IMR-90 (cell line): ENCODE measurements at regions not wholly inside any gene's neighbourhood (a gene's known extent, or its start where the extent isn't known, plus 50 kb on each side); places are given as distances from the start of the nearest gene placed in this dataset.

Experiments used
- ATAC-seq: fragments of 200-7000 bp; cut with Tn5 transposase; 2 replicates; pipeline ENCODE4 v1.9.1; 2020; ENCODE audit warnings: low read depth, mild to moderate bottlenecking, moderate library complexity
- BruUV-seq: library from RNA; stranded (reverse); fragments of 400-500 nt; replicated peaks from 2 replicates; lab custom pipeline; 2021; lab: Mats Ljungman, UMichigan
- CTCF ChIA-PET: fragments of 300-600 bp; formaldehyde crosslinking; extraction: SDS; loops from one replicate; lab custom pipeline; 2021; ENCODE audit warnings: antibody characterized with exemption; lab: Yijun Ruan, JAX
- POLR2A ChIA-PET: fragments of 300-600 bp; sonication (Branson Sonifier 250); formaldehyde crosslinking; loops from one replicate; lab custom pipeline; 2022; ENCODE audit warnings: antibody characterized with exemption; ENCODE audit not compliant: unreplicated experiment; lab: Charles Lee
- DNase-seq: peaks from one replicate; pipeline ENCODE4 v3.0.0; 2013
- H2AFZ ChIP-seq: replicated peaks from 2 replicates; pipeline ENCODE3; 2013; ENCODE audit warnings: low read length, mild to moderate bottlenecking; ENCODE audit not compliant: poor library complexity
- H2AK5ac ChIP-seq: 2 replicates; pipeline ENCODE4 v1.6.1; 2013; ENCODE audit warnings: low read depth, low read length, inconsistent platforms
- H2AK9ac ChIP-seq: replicated peaks from 2 replicates; pipeline ENCODE3; 2013; ENCODE audit warnings: mild to moderate bottlenecking, low read depth, low read length, moderate library complexity; ENCODE audit not compliant: poor library complexity
- H2BK120ac ChIP-seq: 2 replicates; pipeline ENCODE4 v1.6.1; 2013; ENCODE audit warnings: low read depth, low read length, inconsistent platforms
- H2BK15ac ChIP-seq: 3 replicates; pipeline ENCODE4 v1.6.1; 2013; ENCODE audit warnings: low read depth, low read length, inconsistent platforms
- H2BK20ac ChIP-seq: 2 replicates; pipeline ENCODE4 v1.6.1; 2013; ENCODE audit warnings: low read depth, mild to moderate bottlenecking, inconsistent platforms, low read length, moderate library complexity
- H2BK5ac ChIP-seq: 2 replicates; pipeline ENCODE4 v1.6.1; 2013; ENCODE audit warnings: mild to moderate bottlenecking, low read depth, low read length, inconsistent platforms; ENCODE audit not compliant: poor library complexity, severe bottlenecking
- H3K14ac ChIP-seq: replicated peaks from 2 replicates; pipeline ENCODE4 v1.6.1; 2013; ENCODE audit warnings: low read depth, low read length, inconsistent platforms
- H3K18ac ChIP-seq: 2 replicates; pipeline ENCODE4 v1.6.1; 2013; ENCODE audit warnings: low read depth, low read length, control low read depth
- H3K23ac ChIP-seq: 2 replicates; pipeline ENCODE4 v1.6.1; 2013; ENCODE audit warnings: low read depth, low read length, inconsistent platforms
- H3K27ac ChIP-seq: 2 replicates; pipeline ENCODE4 v1.5.1; 2013; ENCODE audit warnings: mild to moderate bottlenecking, control low read depth, low read length; ENCODE audit not compliant: insufficient read depth
- H3K27me3 ChIP-seq: 2 replicates; pipeline ENCODE4 v1.6.1; 2013; ENCODE audit warnings: low read length; ENCODE audit not compliant: control insufficient read depth, insufficient read depth
- H3K36me3 ChIP-seq: 2 replicates; pipeline ENCODE4 v1.6.1; 2013; ENCODE audit warnings: low read length, mixed read lengths; ENCODE audit not compliant: control insufficient read depth, insufficient read depth
- H3K4ac ChIP-seq: 2 replicates; pipeline ENCODE4 v1.6.1; 2013; ENCODE audit warnings: low read depth, low read length, inconsistent platforms
- H3K4me1 ChIP-seq: 2 replicates; pipeline ENCODE4 v1.6.1; 2013; ENCODE audit warnings: low read length, mixed read lengths; ENCODE audit not compliant: control insufficient read depth, insufficient read depth
- H3K4me2 ChIP-seq: 2 replicates; pipeline ENCODE4 v1.6.1; 2013; ENCODE audit warnings: low read depth, mild to moderate bottlenecking, control low read depth, low read length, moderate library complexity
- H3K4me3 ChIP-seq: 2 replicates; pipeline ENCODE4 v1.5.1; 2013; ENCODE audit warnings: low read depth, mild to moderate bottlenecking, control low read depth, low read length, moderate library complexity; ENCODE audit not compliant: insufficient read depth
- H3K56ac ChIP-seq: 2 replicates; pipeline ENCODE4 v1.6.1; 2013; ENCODE audit warnings: low read length, inconsistent platforms; ENCODE audit not compliant: insufficient read depth; ENCODE audit errors: extremely low read depth
- H3K79me1 ChIP-seq, 2 experiments: 2 replicates each; pipeline ENCODE4 v1.6.1; 2013; ENCODE audit warnings: low read length in 2 of 2, inconsistent platforms in 1 of 2, low read depth in 1 of 2
- H3K9ac ChIP-seq: 2 replicates; pipeline ENCODE4 v1.6.1; 2013; ENCODE audit warnings: low read depth, low read length, control low read depth
- H3K9me1 ChIP-seq: 2 replicates; pipeline ENCODE4 v1.6.1; 2013; ENCODE audit warnings: low read length, inconsistent platforms; ENCODE audit not compliant: insufficient read depth
- H3K9me3 ChIP-seq: 2 replicates; pipeline ENCODE4 v1.6.1; 2013; ENCODE audit warnings: low read length; ENCODE audit not compliant: control insufficient read depth, insufficient read depth
- H4K20me1 ChIP-seq: 2 replicates; pipeline ENCODE4 v1.6.1; 2013; ENCODE audit warnings: low read length, inconsistent platforms; ENCODE audit not compliant: insufficient read depth
- H4K5ac ChIP-seq: 2 replicates; pipeline ENCODE4 v1.6.1; 2013; ENCODE audit warnings: mild to moderate bottlenecking, low read depth, low read length, control low read depth
- H4K8ac ChIP-seq, 2 experiments: 2 replicates each; pipeline ENCODE4 v1.6.1; 2013; ENCODE audit warnings: low read depth in 2 of 2, low read length in 2 of 2, control low read depth in 1 of 2, inconsistent platforms in 1 of 2
- H4K91ac ChIP-seq: 2 replicates; pipeline ENCODE4 v1.6.1; 2013; ENCODE audit warnings: low read depth, low read length, inconsistent platforms; ENCODE audit not compliant: insufficient read depth
- CEBPB ChIP-seq: IDR thresholded peaks from 2 replicates; pipeline ENCODE4 v1.6.1; 2012; ENCODE audit warnings: low read depth, low read length, improper control_type of control experiment
- CHD1 ChIP-seq: IDR thresholded peaks from 2 replicates; pipeline ENCODE4 v1.6.1; 2012; ENCODE audit warnings: low read depth, low read length, improper control_type of control experiment
- ELK1 ChIP-seq: fragments of 150-350 bp; IDR thresholded peaks from 2 replicates; pipeline ENCODE4 v1.6.1; 2016; ENCODE audit warnings: low read depth, mild to moderate bottlenecking, low read length, moderate library complexity, borderline replicate concordance
- MAFK ChIP-seq: IDR thresholded peaks from 2 replicates; pipeline ENCODE4 v1.6.1; 2012; ENCODE audit warnings: low read depth, low read length, improper control_type of control experiment
- MXI1 ChIP-seq: IDR thresholded peaks from 2 replicates; pipeline ENCODE4 v1.6.1; 2012; ENCODE audit warnings: low read depth, mild to moderate bottlenecking, low read length, moderate library complexity, borderline replicate concordance
- POLR2A ChIP-seq: IDR thresholded peaks from 2 replicates; pipeline ENCODE4 v1.6.1; 2012; ENCODE audit warnings: mild to moderate bottlenecking, low read depth, low read length
- RAD21 ChIP-seq: IDR thresholded peaks from 2 replicates; pipeline ENCODE4 v1.6.1; 2012; ENCODE audit warnings: low read length, improper control_type of control experiment
- RCOR1 ChIP-seq: IDR thresholded peaks from 2 replicates; pipeline ENCODE4 v1.6.1; 2012; ENCODE audit warnings: mild to moderate bottlenecking, low read length, improper control_type of control experiment; ENCODE audit not compliant: insufficient replicate concordance
- RFX5 ChIP-seq: IDR thresholded peaks from 2 replicates; pipeline ENCODE4 v1.8.0; 2012; ENCODE audit warnings: low read depth, mild to moderate bottlenecking, low read length, moderate library complexity
- SMC3 ChIP-seq: fragments of 150-350 bp; IDR thresholded peaks from 2 replicates; pipeline ENCODE4 v1.6.1; 2016; ENCODE audit warnings: low read depth, mild to moderate bottlenecking, antibody characterized with exemption, low read length, moderate library complexity
- USF2 ChIP-seq: fragments of 150-350 bp; IDR thresholded peaks from 2 replicates; pipeline ENCODE4 v1.6.1; 2017; ENCODE audit warnings: mild to moderate bottlenecking, antibody characterized with exemption, low read length, low read depth
- whole genome bisulfite sequencing, 2 experiments: methylation state at CpG; one replicate each; pipeline versions ENCODE4 v1.1.5 to v1.1.7; 2013; ENCODE audit warnings: missing lambda C conversion rate in 2 of 2; ENCODE audit not compliant: insufficient read length in 1 of 2; ENCODE audit errors: extremely low coverage in 2 of 2; 5-methylcytosine and 5-hydroxymethylcytosine counted together
- dilution Hi-C: fragments of 300-500 bp; cut with HindIII; formaldehyde crosslinking; loops from one replicate; pipeline ENCODE4 v1.14.3; 2018; ENCODE audit warnings: low sequenced_read_pairs; ENCODE audit not compliant: unreplicated experiment
- in situ Hi-C: fragments of 300-500 bp; cut with MboI; formaldehyde crosslinking; loops from 3 replicates; pipeline ENCODE4 v1.14.3; 2019; ENCODE audit warnings: low sequenced_read_pairs, inconsistent platforms, mixed read lengths
- intact Hi-C: fragments of 100-400 bp; cut with micrococcal nuclease; formaldehyde crosslinking; loops from 2 replicates; pipeline ENCODE4 v1.10.0; 2022

GRCh38 chr1:208631506-208631905, 387.3 kb upstream of the PLXNA2 start:
- Histone ChIP-seq H3K79me1 (no peaks in the 10 kb centered on the region), H3K18ac (no peak overlapping the region), H4K20me1 (no peaks in the 10 kb centered on the region), H2AK5ac (no peak overlapping the region), H3K27me3 (no peaks in the 10 kb centered on the region), H4K5ac (no peak overlapping the region), H3K4me2 (no peak overlapping the region), H3K27ac (no peak overlapping the region), H4K8ac (no peak overlapping the region), H3K9me1 (no peaks in the 10 kb centered on the region), H3K9me3 (peaks cover 2% of the 10 kb centered on the region; the same call in 1 of the 2 replicates), H2AFZ (no peak overlapping the region), H2AK9ac (no peak overlapping the region), H3K4me3 (no peak overlapping the region), H2BK15ac (no peak overlapping the region), H3K56ac (no peak overlapping the region), H2BK120ac (no peak overlapping the region), H3K14ac (no peak overlapping the region), H2BK20ac (no peak overlapping the region), H4K91ac (no peak overlapping the region), H3K36me3 (no peaks in the 10 kb centered on the region), H2BK5ac (no peak overlapping the region), H3K9ac (no peak overlapping the region), H3K4ac (no peak overlapping the region), H3K23ac (no peak overlapping the region), H3K4me1 (no peaks in the 10 kb centered on the region)
- ATAC-seq (no peak), DNase-seq (no peak)
- CTCF ChIA-PET = no interaction called here
- TF ChIP-seq RCOR1 = no peak
- no peak for TF ChIP-seq CEBPB
- TF ChIP-seq SMC3 = no peak
- TF ChIP-seq RAD21 = no peak
- no peak for TF ChIP-seq MAFK
- no peak for TF ChIP-seq RFX5
- no peak for TF ChIP-seq ELK1
- no peak for TF ChIP-seq CHD1
- TF ChIP-seq USF2 = no peak
- TF ChIP-seq POLR2A = no peak
- no peak for TF ChIP-seq MXI1
- dilution Hi-C loops (no loop called here), intact Hi-C loops (no loop called here), in situ Hi-C loops (no loop called here)
- no TSS peak for BruUV-seq
- POLR2A ChIA-PET = no interaction called here
- 40% methylated on average over 1 of the region's 4 CpGs; no CpG with 5 or more reads in 1 of the 2 experiments for WGBS, 2 experiments
